Activated naive CD4-positive, alpha-beta T cell treated with anti-CD3 and anti-CD28 coated beads, Interleukin-2, amount 50 U/mL, for 24 hours (primary cell): ENCODE measurements at regions not wholly inside any gene's neighbourhood (a gene's known extent, or its start where the extent isn't known, plus 50 kb on each side); places are given as distances from the start of the nearest gene placed in this dataset.
"Not testable (repeated sequence)": the region's sequence is repeated elsewhere in the genome, so short reads cannot be mapped to it uniquely, and the experiment has no call there.

ENCODE experiments used
- H3K27ac Mint-ChIP-seq: one replicate; pipeline ENCODE4 v1.8.0; 2021; ENCODE audit warnings: mild to moderate bottlenecking, mixed read lengths
- H3K27me3 Mint-ChIP-seq: one replicate; pipeline ENCODE4 v1.8.0; 2021; ENCODE audit warnings: mixed read lengths
- H3K36me3 Mint-ChIP-seq: one replicate; pipeline ENCODE4 v1.8.0; 2021; ENCODE audit warnings: mixed read lengths
- H3K4me1 Mint-ChIP-seq: one replicate; pipeline ENCODE4 v1.8.0; 2021; ENCODE audit warnings: mixed read lengths
- H3K4me3 Mint-ChIP-seq: one replicate; pipeline ENCODE4 v1.8.0; 2021; ENCODE audit warnings: mild to moderate bottlenecking, mixed read lengths
- H3K9me3 Mint-ChIP-seq: one replicate; pipeline ENCODE4 v1.8.0; 2021; ENCODE audit warnings: mixed read lengths

GRCh38 chr2:193409951-193410350, 1215.2 kb upstream of the TMEFF2 start:
- no peak overlapping the region for H3K4me3 Mint-ChIP-seq
- H3K9me3 Mint-ChIP-seq = peaks cover 11% of the 10 kb centered on the region
- no peak overlapping the region for H3K27ac Mint-ChIP-seq
- no peaks in the 10 kb centered on the region for H3K27me3 Mint-ChIP-seq
- H3K36me3 Mint-ChIP-seq = no peaks in the 10 kb centered on the region
- no peaks in the 10 kb centered on the region for H3K4me1 Mint-ChIP-seq

GRCh38 chr2:193382583-193382982, 1187.8 kb upstream of the TMEFF2 start:
- Mint-ChIP-seq H3K9me3 (no peaks in the 10 kb centered on the region), H3K36me3 (no peaks in the 10 kb centered on the region), H3K27ac (no peak overlapping the region), H3K4me1 (no peaks in the 10 kb centered on the region), H3K27me3 (no peaks in the 10 kb centered on the region), H3K4me3 (no peak overlapping the region)

GRCh38 chr2:193377789-193378188, 1183.1 kb upstream of the TMEFF2 start:
- no peaks in the 10 kb centered on the region for H3K36me3 Mint-ChIP-seq
- no peak overlapping the region for H3K27ac Mint-ChIP-seq
- no peak overlapping the region for H3K4me3 Mint-ChIP-seq
- no peaks in the 10 kb centered on the region for H3K27me3 Mint-ChIP-seq
- no peaks in the 10 kb centered on the region for H3K9me3 Mint-ChIP-seq
- no peaks in the 10 kb centered on the region for H3K4me1 Mint-ChIP-seq

GRCh38 chr2:193373120-193373519, 1178.4 kb upstream of the TMEFF2 start:
- Mint-ChIP-seq H3K36me3 (no peaks in the 10 kb centered on the region), H3K9me3 (no peaks in the 10 kb centered on the region), H3K4me3 (no peak overlapping the region), H3K4me1 (no peaks in the 10 kb centered on the region), H3K27ac (no peak overlapping the region), H3K27me3 (no peaks in the 10 kb centered on the region)

- no peaks in the 10 kb centered on the region for H3K4me1 Mint-ChIP-seq
- no peaks in the 10 kb centered on the region for H3K9me3 Mint-ChIP-seq
- H3K4me3 Mint-ChIP-seq = no peak overlapping the region
- H3K27me3 Mint-ChIP-seq = no peaks in the 10 kb centered on the region
- H3K36me3 Mint-ChIP-seq = no peaks in the 10 kb centered on the region
- no peak overlapping the region for H3K27ac Mint-ChIP-seq
These were observed 1176.5 kb upstream of the TMEFF2 start for GRCh38 chr2:193371200-193371599.

- Mint-ChIP-seq H3K4me3 (no peak overlapping the region), H3K27me3 (no peaks in the 10 kb centered on the region), H3K9me3 (no peaks in the 10 kb centered on the region), H3K27ac (no peak overlapping the region), H3K4me1 (no peaks in the 10 kb centered on the region), H3K36me3 (no peaks in the 10 kb centered on the region)
These were observed 1173.9 kb upstream of the TMEFF2 start for GRCh38 chr2:193368615-193369014.

GRCh38 chr2:193357508-193357907, 1162.8 kb upstream of the TMEFF2 start:
- Mint-ChIP-seq H3K4me1 (no peaks in the 10 kb centered on the region), H3K27me3 (peaks cover 4% of the 10 kb centered on the region), H3K36me3 (no peaks in the 10 kb centered on the region), H3K27ac (no peak overlapping the region), H3K4me3 (no peak overlapping the region), H3K9me3 (no peaks in the 10 kb centered on the region)

- H3K4me1 Mint-ChIP-seq, H3K9me3 Mint-ChIP-seq: not testable (repeated sequence)
These were observed 1158.0 kb upstream of the TMEFF2 start for GRCh38 chr2:193352665-193353242.

GRCh38 chr2:193350509-193350908, 1155.8 kb upstream of the TMEFF2 start:
- Mint-ChIP-seq H3K9me3 (no peaks in the 10 kb centered on the region), H3K4me1 (peaks cover 12% of the 10 kb centered on the region), H3K27ac (no peak overlapping the region), H3K36me3 (no peaks in the 10 kb centered on the region), H3K27me3 (no peaks in the 10 kb centered on the region), H3K4me3 (no peak overlapping the region)

More at GRCh38 chr2:193352665-193353242, 1158.0 kb upstream of the TMEFF2 start:
- H3K4me3 Mint-ChIP-seq, H3K27me3 Mint-ChIP-seq, H3K27ac Mint-ChIP-seq, H3K36me3 Mint-ChIP-seq: not testable (repeated sequence)

- H3K27ac Mint-ChIP-seq = no peak overlapping the region
- peaks cover 12% of the 10 kb centered on the region for H3K4me1 Mint-ChIP-seq
- H3K9me3 Mint-ChIP-seq = no peaks in the 10 kb centered on the region
- no peaks in the 10 kb centered on the region for H3K27me3 Mint-ChIP-seq
- no peaks in the 10 kb centered on the region for H3K36me3 Mint-ChIP-seq
- no peak overlapping the region for H3K4me3 Mint-ChIP-seq
These were observed 1154.9 kb upstream of the TMEFF2 start for GRCh38 chr2:193349642-193350041.

- Mint-ChIP-seq H3K27me3 (no peaks in the 10 kb centered on the region), H3K9me3 (no peaks in the 10 kb centered on the region), H3K4me3 (peak overlapping the region; percentile 85), H3K36me3 (no peaks in the 10 kb centered on the region), H3K4me1 (peaks cover 12% of the 10 kb centered on the region), H3K27ac (no peak overlapping the region)
These were observed 1153.3 kb upstream of the TMEFF2 start for GRCh38 chr2:193348055-193348454.

- H3K9me3 Mint-ChIP-seq = no peaks in the 10 kb centered on the region
These were observed 1142.0 kb upstream of the TMEFF2 start for GRCh38 chr2:193336781-193337180.

GRCh38 chr2:193334401-193334800, 1139.7 kb upstream of the TMEFF2 start:
- no peaks in the 10 kb centered on the region for H3K4me1 Mint-ChIP-seq
- H3K36me3 Mint-ChIP-seq = no peaks in the 10 kb centered on the region
- H3K9me3 Mint-ChIP-seq = no peaks in the 10 kb centered on the region
- no peaks in the 10 kb centered on the region for H3K27me3 Mint-ChIP-seq
- H3K27ac Mint-ChIP-seq = no peak overlapping the region
- no peak overlapping the region for H3K4me3 Mint-ChIP-seq

More at GRCh38 chr2:193336781-193337180, 1142.0 kb upstream of the TMEFF2 start:
- Mint-ChIP-seq H3K36me3 (no peaks in the 10 kb centered on the region), H3K27ac (no peak overlapping the region), H3K4me3 (no peak overlapping the region), H3K4me1 (no peaks in the 10 kb centered on the region), H3K27me3 (peaks cover 2% of the 10 kb centered on the region)

- no peaks in the 10 kb centered on the region for H3K36me3 Mint-ChIP-seq
- no peaks in the 10 kb centered on the region for H3K9me3 Mint-ChIP-seq
- H3K4me1 Mint-ChIP-seq = no peaks in the 10 kb centered on the region
- H3K4me3 Mint-ChIP-seq = no peak overlapping the region
- H3K27me3 Mint-ChIP-seq = no peaks in the 10 kb centered on the region
- H3K27ac Mint-ChIP-seq = no peak overlapping the region
These were observed 1138.8 kb upstream of the TMEFF2 start for GRCh38 chr2:193333539-193333938.

GRCh38 chr2:193332941-193333340, 1138.2 kb upstream of the TMEFF2 start:
- no peaks in the 10 kb centered on the region for H3K36me3 Mint-ChIP-seq
- H3K9me3 Mint-ChIP-seq = no peaks in the 10 kb centered on the region
- H3K4me1 Mint-ChIP-seq = no peaks in the 10 kb centered on the region
- no peak overlapping the region for H3K27ac Mint-ChIP-seq
- no peaks in the 10 kb centered on the region for H3K27me3 Mint-ChIP-seq
- H3K4me3 Mint-ChIP-seq = no peak overlapping the region

GRCh38 chr2:193331676-193332075, 1136.9 kb upstream of the TMEFF2 start:
- H3K27ac Mint-ChIP-seq = no peak overlapping the region
- H3K36me3 Mint-ChIP-seq = no peaks in the 10 kb centered on the region
- no peaks in the 10 kb centered on the region for H3K9me3 Mint-ChIP-seq
- H3K4me1 Mint-ChIP-seq = no peaks in the 10 kb centered on the region
- H3K27me3 Mint-ChIP-seq = no peaks in the 10 kb centered on the region
- H3K4me3 Mint-ChIP-seq = no peak overlapping the region

GRCh38 chr2:193326296-193326695, 1131.6 kb upstream of the TMEFF2 start:
- H3K4me1 Mint-ChIP-seq = no peaks in the 10 kb centered on the region
- H3K9me3 Mint-ChIP-seq = no peaks in the 10 kb centered on the region
- H3K4me3 Mint-ChIP-seq = no peak overlapping the region
- H3K27ac Mint-ChIP-seq = no peak overlapping the region
- H3K36me3 Mint-ChIP-seq = no peaks in the 10 kb centered on the region
- no peaks in the 10 kb centered on the region for H3K27me3 Mint-ChIP-seq
